Esophagus muscularis mucosa (tissue), 3 donors: ENCODE measurements at regions not wholly inside any gene's neighbourhood (a gene's known extent, or its start where the extent isn't known, plus 50 kb on each side); places are given as distances from the start of the nearest gene placed in this dataset.

Source experiments
- POLR2A ChIP-seq: fragments of 450-650 bp; IDR thresholded peaks from one replicate; pipeline ENCODE4 v1.6.1; 2017; ENCODE audit warnings: antibody characterized with exemption, moderate library complexity, mild to moderate bottlenecking, low read depth
- POLR2AphosphoS5 ChIP-seq, 2 donors: sonication (generic); formaldehyde crosslinking; IDR thresholded peaks; one replicate each; pipeline ENCODE4 v1.6.1; 2017; ENCODE audit warnings: antibody characterized with exemption in 2 of 2
- TF ChIP-seq, protein P1 (sequence below), 3 experiments: fragments of 200-600 bp in 2 of 3; fragments of 450-650 bp in 1 of 3; sonication (generic) in 2 of 3; IDR thresholded peaks; one replicate each; pipeline ENCODE4 v1.5.1; 2017 to 2019; ENCODE audit warnings: antibody characterized with exemption in 3 of 3, mild to moderate bottlenecking in 2 of 3, moderate library complexity in 1 of 3

- TF ChIP-seq, protein P1, sequence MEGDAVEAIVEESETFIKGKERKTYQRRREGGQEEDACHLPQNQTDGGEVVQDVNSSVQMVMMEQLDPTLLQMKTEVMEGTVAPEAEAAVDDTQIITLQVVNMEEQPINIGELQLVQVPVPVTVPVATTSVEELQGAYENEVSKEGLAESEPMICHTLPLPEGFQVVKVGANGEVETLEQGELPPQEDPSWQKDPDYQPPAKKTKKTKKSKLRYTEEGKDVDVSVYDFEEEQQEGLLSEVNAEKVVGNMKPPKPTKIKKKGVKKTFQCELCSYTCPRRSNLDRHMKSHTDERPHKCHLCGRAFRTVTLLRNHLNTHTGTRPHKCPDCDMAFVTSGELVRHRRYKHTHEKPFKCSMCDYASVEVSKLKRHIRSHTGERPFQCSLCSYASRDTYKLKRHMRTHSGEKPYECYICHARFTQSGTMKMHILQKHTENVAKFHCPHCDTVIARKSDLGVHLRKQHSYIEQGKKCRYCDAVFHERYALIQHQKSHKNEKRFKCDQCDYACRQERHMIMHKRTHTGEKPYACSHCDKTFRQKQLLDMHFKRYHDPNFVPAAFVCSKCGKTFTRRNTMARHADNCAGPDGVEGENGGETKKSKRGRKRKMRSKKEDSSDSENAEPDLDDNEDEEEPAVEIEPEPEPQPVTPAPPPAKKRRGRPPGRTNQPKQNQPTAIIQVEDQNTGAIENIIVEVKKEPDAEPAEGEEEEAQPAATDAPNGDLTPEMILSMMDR (IDR thresholded peaks at IDR 0.05) = no peak
- no peak for TF ChIP-seq POLR2AphosphoS5 (IDR thresholded peaks at IDR 0.05)
- TF ChIP-seq POLR2A = no peak
These were observed 472.0 kb downstream of the CD109 start for GRCh38 chr6:74167976-74168375.
